GM13976 (cell line): ENCODE measurements at regions not wholly inside any gene's neighbourhood (a gene's known extent, or its start where the extent isn't known, plus 50 kb on each side); places are given as distances from the start of the nearest gene placed in this dataset.

ENCODE experiments used
- DNase-seq: peaks from one replicate; pipeline ENCODE4 v3.0.0; 2012; ENCODE audit warnings: low spot score
- in situ Hi-C: fragments of 300-500 bp; cut with MboI; formaldehyde crosslinking; loops from one replicate; pipeline ENCODE4 v1.12.0; 2022; ENCODE audit warnings: low sequenced_read_pairs, mixed read lengths, inconsistent platforms; ENCODE audit not compliant: unreplicated experiment
- TF ChIP-seq, protein P1 (sequence below): IDR thresholded peaks from 2 replicates; pipeline ENCODE4 v1.5.1; 2012; ENCODE audit warnings: borderline replicate concordance, mild to moderate bottlenecking; ENCODE audit not compliant: insufficient read depth; ENCODE audit errors: extremely low read depth, missing control alignments, control extremely low read depth

DNA sequence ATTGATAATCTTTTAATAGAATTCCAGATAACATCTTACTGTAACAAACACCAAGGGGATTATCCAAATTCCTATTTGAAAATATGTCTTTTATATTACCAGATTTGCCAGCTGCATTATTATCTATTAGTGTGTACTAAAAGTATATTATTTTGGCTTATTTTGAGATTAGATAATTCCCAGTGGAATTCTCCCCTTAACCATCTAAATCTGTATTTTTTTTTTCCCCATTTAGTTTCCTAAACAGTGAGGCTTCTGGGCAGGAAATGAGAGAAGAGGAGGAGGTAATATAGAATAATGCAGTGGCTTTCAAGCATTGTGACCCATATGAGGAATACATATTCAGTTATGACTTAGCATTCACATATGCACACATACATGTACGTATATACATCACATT lies 53.5 kb upstream of the ABL1 start:
- in situ Hi-C loops: no loop called here
- TF ChIP-seq, protein P1, sequence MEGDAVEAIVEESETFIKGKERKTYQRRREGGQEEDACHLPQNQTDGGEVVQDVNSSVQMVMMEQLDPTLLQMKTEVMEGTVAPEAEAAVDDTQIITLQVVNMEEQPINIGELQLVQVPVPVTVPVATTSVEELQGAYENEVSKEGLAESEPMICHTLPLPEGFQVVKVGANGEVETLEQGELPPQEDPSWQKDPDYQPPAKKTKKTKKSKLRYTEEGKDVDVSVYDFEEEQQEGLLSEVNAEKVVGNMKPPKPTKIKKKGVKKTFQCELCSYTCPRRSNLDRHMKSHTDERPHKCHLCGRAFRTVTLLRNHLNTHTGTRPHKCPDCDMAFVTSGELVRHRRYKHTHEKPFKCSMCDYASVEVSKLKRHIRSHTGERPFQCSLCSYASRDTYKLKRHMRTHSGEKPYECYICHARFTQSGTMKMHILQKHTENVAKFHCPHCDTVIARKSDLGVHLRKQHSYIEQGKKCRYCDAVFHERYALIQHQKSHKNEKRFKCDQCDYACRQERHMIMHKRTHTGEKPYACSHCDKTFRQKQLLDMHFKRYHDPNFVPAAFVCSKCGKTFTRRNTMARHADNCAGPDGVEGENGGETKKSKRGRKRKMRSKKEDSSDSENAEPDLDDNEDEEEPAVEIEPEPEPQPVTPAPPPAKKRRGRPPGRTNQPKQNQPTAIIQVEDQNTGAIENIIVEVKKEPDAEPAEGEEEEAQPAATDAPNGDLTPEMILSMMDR: no peak
- no peak for DNase-seq

DNA sequence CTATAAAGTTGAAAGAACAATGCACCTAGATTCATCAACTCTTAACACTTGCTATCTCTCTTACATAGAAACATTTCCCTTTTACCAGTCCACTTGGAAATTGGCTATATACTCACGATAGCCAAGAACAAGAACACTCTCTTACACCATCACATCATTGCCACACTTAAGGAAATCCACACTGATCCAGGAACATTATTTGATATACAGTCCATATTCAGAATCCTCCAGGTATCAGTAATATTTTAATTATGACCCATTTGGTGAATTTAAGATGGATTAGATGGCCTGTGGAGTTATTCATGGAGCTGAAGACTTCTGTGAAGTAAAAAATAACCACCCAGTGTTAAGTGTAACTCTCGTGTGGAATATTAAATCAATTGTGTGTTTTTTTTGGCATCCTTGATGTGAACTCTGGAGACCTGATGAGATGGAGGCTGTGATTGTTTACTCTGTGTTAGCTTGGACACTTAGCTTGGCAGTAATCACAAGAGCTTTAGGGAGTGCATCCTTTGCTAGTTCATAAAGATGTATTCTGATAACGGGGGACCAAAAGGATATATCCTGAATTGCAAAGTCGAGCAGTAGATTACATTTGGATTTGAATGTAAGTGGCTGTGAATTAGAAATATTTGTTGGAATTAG lies 52.0 kb upstream of the ABL1 start:
- no peak for DNase-seq
- TF ChIP-seq, protein P1: no peak
- in situ Hi-C loops: no loop called here

DNA sequence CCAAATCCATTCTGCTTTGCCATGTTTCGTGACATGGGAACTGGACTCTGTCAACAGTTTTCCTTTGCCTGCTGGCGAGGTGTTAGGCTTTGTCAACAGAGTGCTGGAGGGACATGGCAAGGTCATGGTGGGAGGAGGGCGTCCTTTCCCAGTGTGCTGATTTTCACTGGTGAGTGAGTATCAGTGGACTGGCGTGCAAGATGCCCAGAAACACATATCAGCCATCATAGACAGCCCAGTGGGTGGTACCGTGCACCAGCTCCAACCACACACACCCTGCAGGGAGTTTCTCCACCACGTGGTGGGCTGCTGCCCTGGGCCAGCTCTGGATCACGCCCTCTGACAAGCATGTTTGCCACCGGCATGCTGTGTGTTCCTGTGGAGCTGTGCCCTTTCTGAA lies 50.0 kb upstream of the ABL1 start:
- no peak for DNase-seq
- in situ Hi-C loops: no loop called here
- TF ChIP-seq, protein P1: no peak
